ENCODE measurements at regions not wholly inside any gene's neighbourhood (a gene's known extent, or its start where the extent isn't known, plus 50 kb on each side); places are given as distances from the start of the nearest gene placed in this dataset.

GRCh38 chr11:39462506-39462905 lies 1996.9 kb downstream of the LRRC4C start:
- in situ Hi-C loops (cut with MboI; ENCODE audit: low sequenced_read_pairs): no loop called here
- no peak overlapping the region for H3K4me3 ChIP-seq
- no peaks in the 10 kb centered on the region for H3K27me3 ChIP-seq (ENCODE audit: low read depth)
- no peaks in the 10 kb centered on the region for H3K9me3 ChIP-seq
- no peaks in the 10 kb centered on the region for H3K4me1 ChIP-seq
- no peak for DNase-seq (ENCODE audit: low spot score in 2 of 2)
- no peaks in the 10 kb centered on the region for H3K36me3 ChIP-seq (replicated peaks)

- Histone ChIP-seq H3K36me3 (replicated peaks) (no peaks in the 10 kb centered on the region), H3K4me3 (no peak overlapping the region), H3K4me1 (no peaks in the 10 kb centered on the region), H3K27me3 (ENCODE audit: low read depth) (no peaks in the 10 kb centered on the region), H3K9me3 (no peaks in the 10 kb centered on the region)
- in situ Hi-C loops (cut with MboI; ENCODE audit: low sequenced_read_pairs): no loop called here
- no peak for DNase-seq (ENCODE audit: low spot score in 2 of 2)
These were observed 1998.4 kb downstream of the LRRC4C start for GRCh38 chr11:39461066-39461465.

- no peak overlapping the region for H3K4me3 ChIP-seq
- H3K36me3 ChIP-seq (replicated peaks): no peaks in the 10 kb centered on the region
- no peaks in the 10 kb centered on the region for H3K4me1 ChIP-seq
- DNase-seq (ENCODE audit: low spot score in 2 of 2): no peak
- in situ Hi-C loops (cut with MboI; ENCODE audit: low sequenced_read_pairs): no loop called here
- no peaks in the 10 kb centered on the region for H3K9me3 ChIP-seq
- H3K27me3 ChIP-seq (ENCODE audit: low read depth): no peaks in the 10 kb centered on the region
These were observed 1999.8 kb downstream of the LRRC4C start for GRCh38 chr11:39459606-39460005.

- H3K9me3 ChIP-seq: no peaks in the 10 kb centered on the region
- H3K4me3 ChIP-seq: no peak overlapping the region
- no peak for DNase-seq (ENCODE audit: low spot score in 2 of 2)
- no peaks in the 10 kb centered on the region for H3K27me3 ChIP-seq (ENCODE audit: low read depth)
- no peaks in the 10 kb centered on the region for H3K4me1 ChIP-seq
- no peaks in the 10 kb centered on the region for H3K36me3 ChIP-seq (replicated peaks)
- in situ Hi-C loops (cut with MboI; ENCODE audit: low sequenced_read_pairs): no loop called here
These were observed 2001.0 kb downstream of the LRRC4C start for GRCh38 chr11:39458481-39458880.

- H3K4me3 ChIP-seq: no peak overlapping the region
- no peaks in the 10 kb centered on the region; the same call in 1 of the 2 replicates for H3K9me3 ChIP-seq
- in situ Hi-C loops (cut with MboI; ENCODE audit: low sequenced_read_pairs): no loop called here
- no peaks in the 10 kb centered on the region for H3K27me3 ChIP-seq (ENCODE audit: low read depth)
- H3K4me1 ChIP-seq: no peaks in the 10 kb centered on the region
- no peak for DNase-seq (ENCODE audit: low spot score in 2 of 2)
- no peaks in the 10 kb centered on the region for H3K36me3 ChIP-seq (replicated peaks)
These were observed 2015.9 kb downstream of the LRRC4C start for GRCh38 chr11:39443424-39444022.

- no peaks in the 10 kb centered on the region for H3K36me3 ChIP-seq (replicated peaks)
These were observed 2017.3 kb downstream of the LRRC4C start for GRCh38 chr11:39442177-39442576.

GRCh38 chr11:39435641-39436040 lies 2023.8 kb downstream of the LRRC4C start:
- Histone ChIP-seq H3K27me3 (ENCODE audit: low read depth) (no peaks in the 10 kb centered on the region), H3K4me3 (no peak overlapping the region), H3K4me1 (no peaks in the 10 kb centered on the region), H3K9me3 (no peaks in the 10 kb centered on the region), H3K36me3 (replicated peaks) (no peaks in the 10 kb centered on the region)
- in situ Hi-C loops (cut with MboI; ENCODE audit: low sequenced_read_pairs): no loop called here
- DNase-seq (ENCODE audit: low spot score in 2 of 2): no peak

More at GRCh38 chr11:39442177-39442576, 2017.3 kb downstream of the LRRC4C start:
- no peak overlapping the region for H3K4me3 ChIP-seq
- H3K4me1 ChIP-seq: no peaks in the 10 kb centered on the region
- in situ Hi-C loops (cut with MboI; ENCODE audit: low sequenced_read_pairs): no loop called here
- H3K9me3 ChIP-seq: no peaks in the 10 kb centered on the region
- DNase-seq (ENCODE audit: low spot score in 2 of 2): no peak
- H3K27me3 ChIP-seq (ENCODE audit: low read depth): no peaks in the 10 kb centered on the region

GRCh38 chr11:39434466-39434865 lies 2025.0 kb downstream of the LRRC4C start:
- in situ Hi-C loops (cut with MboI; ENCODE audit: low sequenced_read_pairs): no loop called here
- Histone ChIP-seq H3K4me1 (no peaks in the 10 kb centered on the region), H3K4me3 (no peak overlapping the region), H3K36me3 (replicated peaks) (no peaks in the 10 kb centered on the region), H3K9me3 (no peaks in the 10 kb centered on the region), H3K27me3 (ENCODE audit: low read depth) (no peaks in the 10 kb centered on the region)
- no peak for DNase-seq (ENCODE audit: low spot score in 2 of 2)

GRCh38 chr11:39432929-39433328 lies 2026.5 kb downstream of the LRRC4C start:
- H3K4me3 ChIP-seq: no peak overlapping the region

GRCh38 chr11:39425226-39425625 lies 2034.2 kb downstream of the LRRC4C start:
- in situ Hi-C loops (cut with MboI; ENCODE audit: low sequenced_read_pairs): no loop called here
- no peak overlapping the region for H3K4me3 ChIP-seq
- H3K4me1 ChIP-seq: no peaks in the 10 kb centered on the region

More at GRCh38 chr11:39432929-39433328, 2026.5 kb downstream of the LRRC4C start:
- Histone ChIP-seq H3K4me1 (no peaks in the 10 kb centered on the region), H3K27me3 (ENCODE audit: low read depth) (no peaks in the 10 kb centered on the region), H3K36me3 (replicated peaks) (no peaks in the 10 kb centered on the region), H3K9me3 (no peaks in the 10 kb centered on the region)
- DNase-seq (ENCODE audit: low spot score in 2 of 2): no peak
- in situ Hi-C loops (cut with MboI; ENCODE audit: low sequenced_read_pairs): no loop called here

GRCh38 chr11:39412117-39412516 lies 2047.3 kb downstream of the LRRC4C start:
- Histone ChIP-seq H3K27me3 (ENCODE audit: low read depth) (no peaks in the 10 kb centered on the region), H3K4me1 (no peaks in the 10 kb centered on the region), H3K9me3 (no peaks in the 10 kb centered on the region), H3K36me3 (replicated peaks) (no peaks in the 10 kb centered on the region), H3K4me3 (no peak overlapping the region)
- no peak for DNase-seq (ENCODE audit: low spot score in 2 of 2)
- in situ Hi-C loops (cut with MboI; ENCODE audit: low sequenced_read_pairs): no loop called here

More at GRCh38 chr11:39425226-39425625, 2034.2 kb downstream of the LRRC4C start:
- H3K9me3 ChIP-seq: no peaks in the 10 kb centered on the region
- no peaks in the 10 kb centered on the region for H3K27me3 ChIP-seq (ENCODE audit: low read depth)
- DNase-seq (ENCODE audit: low spot score in 2 of 2): no peak
- no peaks in the 10 kb centered on the region for H3K36me3 ChIP-seq (replicated peaks)

- in situ Hi-C loops (cut with MboI; ENCODE audit: low sequenced_read_pairs): no loop called here
- H3K36me3 ChIP-seq (replicated peaks): no peaks in the 10 kb centered on the region
These were observed 2073.5 kb downstream of the LRRC4C start for GRCh38 chr11:39385911-39386310.

GRCh38 chr11:39374963-39375698 lies 2084.3 kb downstream of the LRRC4C start:
- Histone ChIP-seq H3K4me3 (no peak overlapping the region), H3K9me3 (no peaks in the 10 kb centered on the region), H3K36me3 (replicated peaks) (no peaks in the 10 kb centered on the region), H3K4me1 (no peaks in the 10 kb centered on the region), H3K27me3 (ENCODE audit: low read depth) (no peaks in the 10 kb centered on the region)
- in situ Hi-C loops (cut with MboI; ENCODE audit: low sequenced_read_pairs): no loop called here
- peak; percentile 6 to 9 for DNase-seq (ENCODE audit: low spot score in 2 of 2)

More at GRCh38 chr11:39385911-39386310, 2073.5 kb downstream of the LRRC4C start:
- no peak overlapping the region for H3K4me3 ChIP-seq
- no peaks in the 10 kb centered on the region for H3K9me3 ChIP-seq
- H3K27me3 ChIP-seq (ENCODE audit: low read depth): no peaks in the 10 kb centered on the region
- no peak for DNase-seq (ENCODE audit: low spot score in 2 of 2)
- no peaks in the 10 kb centered on the region for H3K4me1 ChIP-seq

GRCh38 chr11:39367534-39367933 lies 2091.9 kb downstream of the LRRC4C start:
- DNase-seq (ENCODE audit: low spot score in 2 of 2): no peak
- Histone ChIP-seq H3K9me3 (no peaks in the 10 kb centered on the region), H3K4me3 (no peak overlapping the region), H3K36me3 (replicated peaks) (no peaks in the 10 kb centered on the region), H3K4me1 (no peaks in the 10 kb centered on the region), H3K27me3 (ENCODE audit: low read depth) (no peaks in the 10 kb centered on the region)
- in situ Hi-C loops (cut with MboI; ENCODE audit: low sequenced_read_pairs): no loop called here

Measured in HAP-1 (cell line).